Activated T-cell treated with anti-CD3 and anti-CD28 coated beads for 1 hour (primary cell): ENCODE measurements at regions not wholly inside any gene's neighbourhood (a gene's known extent, or its start where the extent isn't known, plus 50 kb on each side); places are given as distances from the start of the nearest gene placed in this dataset.
"Not testable (repeated sequence)": the region's sequence is repeated elsewhere in the genome, so short reads cannot be mapped to it uniquely, and the experiment has no call there.

Source experiments
- DNase-seq: peaks from one replicate; pipeline ENCODE4 v3.0.0-alpha.2; 2020; ENCODE audit warnings: low read depth

DNA sequence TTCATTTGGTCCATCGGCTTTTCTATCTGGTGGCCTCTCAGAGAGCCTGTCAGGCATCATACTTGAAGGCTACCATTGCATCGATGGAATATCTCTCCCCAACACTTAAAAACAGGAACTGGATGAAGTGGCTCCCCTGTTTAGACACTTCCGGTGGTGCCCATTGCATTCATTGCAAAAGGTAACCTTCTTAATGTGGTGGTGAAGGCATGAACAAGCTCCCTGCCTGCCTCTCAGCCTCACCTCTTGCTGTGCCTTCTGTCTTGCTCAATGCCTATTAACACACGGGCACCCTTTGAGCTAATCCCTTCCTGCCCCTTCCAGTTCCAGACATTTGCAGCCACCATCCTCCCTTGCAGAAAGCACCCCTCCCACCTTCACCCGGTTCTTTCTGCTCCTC lies 233.1 kb upstream of the MSX2 start:
- no peak for DNase-seq

DNA sequence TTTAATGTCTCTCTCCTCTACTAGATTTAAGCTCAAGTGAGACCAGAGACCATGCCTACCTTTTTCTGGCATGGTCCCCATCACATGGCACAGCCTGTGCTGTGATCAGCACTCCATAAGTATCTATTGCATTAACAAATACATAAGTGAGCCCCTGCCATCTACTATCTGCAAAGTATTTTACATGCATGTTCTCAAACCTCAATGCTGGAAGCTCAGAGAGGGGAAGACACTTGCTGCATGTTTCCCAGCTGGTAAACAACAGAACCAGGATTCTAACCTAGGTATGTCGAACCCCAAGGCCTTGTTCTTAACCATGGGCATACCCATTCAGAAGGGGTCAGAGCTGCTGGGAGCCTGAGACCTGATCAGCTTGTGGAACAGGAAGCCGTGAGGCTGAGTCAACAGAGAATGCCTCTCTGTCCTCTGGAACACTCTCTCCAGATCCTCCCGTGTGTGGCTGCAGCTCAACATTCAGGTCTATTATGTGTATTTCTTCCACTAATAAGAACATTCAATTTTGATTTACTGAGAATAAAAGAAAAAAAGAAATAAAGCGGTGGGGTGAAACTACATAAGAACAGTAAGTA lies 232.5 kb upstream of the MSX2 start:
- DNase-seq, result no peak

DNA sequence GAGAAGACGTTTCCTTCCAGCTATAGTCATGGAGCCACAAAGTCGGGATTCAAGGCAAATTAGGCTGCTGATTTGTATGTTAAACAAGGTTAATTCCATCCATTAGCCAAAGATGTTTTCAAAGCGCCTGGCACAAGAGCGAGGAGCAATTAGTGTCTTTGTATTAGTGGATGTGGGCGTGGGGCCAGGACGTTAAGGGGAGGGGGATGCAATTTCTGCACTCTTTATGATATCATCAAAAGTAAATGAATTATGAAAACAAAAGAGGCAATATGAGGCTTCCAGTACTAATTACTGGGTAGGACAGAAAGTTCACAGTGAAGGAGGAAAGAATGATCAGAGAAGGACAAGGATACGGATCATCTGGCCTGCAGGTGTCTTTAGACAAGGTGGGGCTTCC lies 230.9 kb upstream of the MSX2 start:
- DNase-seq, result no peak

DNA sequence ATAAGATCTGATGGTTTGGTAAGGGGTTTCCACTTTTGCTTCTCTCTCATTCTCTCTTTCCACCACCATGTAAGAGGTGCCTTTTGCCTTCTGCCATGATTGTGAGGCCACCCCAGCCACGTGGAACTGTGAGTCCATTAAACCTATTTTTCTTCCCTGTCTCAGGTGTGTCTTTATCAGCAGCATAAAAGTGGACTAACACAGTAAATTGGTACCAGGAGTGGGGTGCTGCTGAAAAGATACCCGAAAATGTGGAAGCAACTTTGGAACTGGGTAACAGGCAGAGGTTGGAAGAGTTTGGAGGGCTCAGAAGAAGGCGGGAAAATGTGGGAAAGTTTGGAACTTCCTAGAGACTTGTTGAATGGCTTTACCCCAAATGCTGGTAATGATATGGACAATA lies 226.4 kb upstream of the MSX2 start:
- DNase-seq, result not testable (repeated sequence)

DNA sequence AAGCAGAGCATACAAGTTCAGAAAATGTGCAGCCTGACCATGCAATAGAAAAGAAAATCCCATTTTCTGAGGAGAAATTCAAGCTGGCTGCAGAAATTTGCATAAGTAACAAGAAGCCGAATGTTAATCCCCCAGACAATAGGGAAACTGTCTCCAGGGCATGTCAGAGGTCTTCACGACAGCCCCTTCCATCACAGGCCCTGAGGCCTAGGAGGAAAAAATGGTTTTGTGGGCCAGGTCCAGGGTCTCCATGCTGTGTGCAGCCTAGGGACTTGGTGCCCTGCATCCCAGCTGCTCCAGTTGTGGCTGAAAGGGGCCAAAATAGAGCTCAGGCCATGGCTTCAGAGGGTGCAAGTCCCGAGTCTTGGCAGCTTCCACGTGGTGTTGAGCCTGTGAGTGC lies 225.8 kb upstream of the MSX2 start:
- not testable (repeated sequence) for DNase-seq

DNA sequence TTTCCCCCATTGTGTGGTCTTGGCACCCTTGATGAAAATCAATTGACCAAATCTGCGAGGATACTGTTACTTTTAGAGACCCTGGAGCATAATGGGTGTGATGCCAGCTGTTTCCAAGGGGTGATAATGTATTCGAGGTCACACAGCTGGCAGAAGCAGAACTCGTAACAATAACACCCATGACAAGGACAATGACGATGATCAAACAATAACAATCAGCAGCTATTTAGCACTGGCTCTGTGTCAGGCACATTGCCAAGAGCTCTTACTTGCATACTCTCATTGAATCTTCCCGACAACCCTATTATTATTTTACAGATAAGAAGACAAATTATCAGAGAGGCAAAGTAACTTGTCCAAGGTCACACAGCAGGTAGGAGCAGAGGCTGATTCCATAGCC lies 223.7 kb upstream of the MSX2 start:
- DNase-seq, result no peak

DNA sequence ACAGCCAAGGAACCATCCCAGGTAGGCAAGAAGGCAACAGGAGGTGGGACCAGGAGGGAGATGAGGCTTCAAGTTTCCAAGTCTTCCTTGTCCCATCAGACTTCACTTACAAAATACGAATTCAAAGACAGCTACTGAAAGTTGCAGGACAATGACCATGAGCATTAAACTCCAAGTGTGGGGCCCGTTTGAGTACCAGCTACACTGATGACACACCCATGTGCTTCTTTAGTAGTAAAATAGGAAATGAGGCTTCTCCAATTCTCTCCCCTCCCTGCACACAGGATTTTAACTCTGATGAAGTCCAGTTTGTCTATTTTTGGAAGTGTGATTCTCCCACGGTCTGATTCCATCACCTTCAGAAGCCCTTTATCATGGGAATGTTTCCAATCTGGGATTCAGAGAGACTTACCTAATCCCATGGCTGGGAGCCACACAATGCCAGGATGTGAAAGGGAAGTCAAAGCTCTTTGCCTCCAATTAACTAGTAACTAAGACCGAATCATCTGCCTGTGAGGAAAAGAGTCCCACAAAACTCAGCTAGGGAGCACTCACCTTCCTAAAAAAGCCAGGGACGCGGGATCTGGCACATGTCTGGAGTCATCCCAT lies 222.8 kb upstream of the MSX2 start:
- DNase-seq, result no peak

DNA sequence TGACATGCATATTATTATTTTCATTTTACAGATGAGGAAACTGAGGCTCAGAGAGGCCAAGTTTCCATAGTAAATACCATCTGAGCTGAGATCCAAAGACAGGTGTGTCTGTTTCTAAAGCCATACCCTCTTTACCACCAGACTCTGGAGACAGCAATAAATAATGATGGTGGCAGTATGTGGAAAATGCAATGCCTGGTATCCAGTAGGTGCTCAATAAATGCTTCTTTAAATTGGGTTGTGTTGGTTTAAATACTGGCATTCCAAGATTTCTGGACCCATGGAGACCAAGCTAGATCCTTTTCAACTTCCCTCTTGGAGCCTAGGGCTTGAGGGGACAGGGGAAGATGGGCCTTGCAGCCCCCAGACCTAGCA lies 221.3 kb upstream of the MSX2 start:
- DNase-seq, result no peak

DNA sequence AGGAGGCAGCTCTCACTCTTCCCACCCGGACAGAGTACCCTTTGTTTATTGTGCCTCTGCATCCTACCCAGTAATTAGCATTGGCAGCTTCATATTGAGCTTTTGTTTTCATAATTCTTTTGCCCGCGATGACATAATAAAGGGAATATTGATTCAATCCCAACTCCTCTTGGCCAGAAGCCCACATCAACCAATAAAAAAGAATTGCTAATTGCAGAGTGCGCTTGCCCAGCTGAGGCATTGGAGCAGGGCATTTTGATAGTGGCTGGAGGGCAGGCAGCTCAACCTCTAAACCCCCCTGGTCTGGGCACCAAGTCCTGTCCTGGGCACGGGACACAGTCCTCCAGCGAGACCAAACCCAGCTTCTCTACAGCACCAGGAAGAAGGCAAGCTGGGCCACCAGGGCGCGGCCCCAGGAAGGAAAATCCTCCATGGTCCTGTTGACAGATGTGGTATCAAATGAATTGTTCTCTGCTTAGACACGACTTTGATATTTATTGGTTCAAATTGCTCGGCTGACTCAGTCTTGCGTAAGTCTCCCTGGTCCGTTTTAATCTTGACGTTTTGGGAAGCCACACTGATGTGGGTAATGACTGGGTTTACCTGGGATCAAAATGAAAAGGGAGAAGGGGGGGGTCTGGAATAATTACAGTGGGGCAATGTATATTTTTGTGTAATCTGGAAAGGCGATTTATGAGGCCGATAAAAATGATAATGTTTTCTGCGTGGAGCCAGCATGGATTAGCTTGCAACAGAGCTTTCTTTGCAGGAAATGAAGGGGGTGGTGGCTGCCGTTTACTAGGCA lies 220.7 kb upstream of the MSX2 start:
- DNase-seq, result no peak

DNA sequence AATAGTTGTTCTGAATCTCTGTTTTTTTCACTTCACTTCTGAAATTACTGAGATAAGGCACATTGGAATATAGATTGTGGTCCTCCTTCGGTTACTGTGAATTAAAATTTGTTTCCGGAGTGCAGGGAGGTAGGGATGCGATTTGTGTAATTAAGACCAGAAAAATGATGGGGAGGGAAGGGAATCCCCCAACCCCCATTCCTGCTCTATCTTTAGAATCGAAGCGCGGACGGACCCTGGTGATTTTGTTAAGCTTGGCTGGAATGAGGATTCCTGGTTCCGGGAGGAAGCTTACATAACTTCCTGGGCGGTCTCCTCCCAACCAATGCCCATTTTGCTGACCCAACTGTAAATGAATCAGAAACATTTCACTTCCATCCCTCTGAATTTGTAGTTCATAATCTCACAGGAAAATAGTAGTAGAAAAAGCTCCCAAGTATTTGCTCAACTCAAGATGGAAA lies 220.1 kb upstream of the MSX2 start:
- no peak for DNase-seq

DNA sequence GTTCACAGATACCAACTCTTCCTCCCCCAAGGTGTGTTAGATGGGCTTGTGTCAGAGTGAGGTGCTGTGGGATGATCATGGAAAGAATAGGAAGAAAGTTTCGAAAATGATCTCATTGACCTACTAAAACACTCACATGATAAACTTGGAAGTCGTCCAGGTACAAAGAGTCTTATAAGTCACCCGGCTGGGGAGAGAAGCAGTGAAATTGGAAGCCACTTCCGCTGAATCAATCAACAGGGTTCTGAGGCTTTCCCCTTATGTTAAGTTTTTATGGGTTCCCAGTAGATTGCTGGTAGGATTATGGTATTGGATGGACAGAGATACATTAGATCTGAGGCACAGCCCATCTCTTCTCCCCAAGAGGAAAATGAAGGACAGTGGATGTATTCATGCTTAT lies 218.8 kb upstream of the MSX2 start:
- no peak for DNase-seq

DNA sequence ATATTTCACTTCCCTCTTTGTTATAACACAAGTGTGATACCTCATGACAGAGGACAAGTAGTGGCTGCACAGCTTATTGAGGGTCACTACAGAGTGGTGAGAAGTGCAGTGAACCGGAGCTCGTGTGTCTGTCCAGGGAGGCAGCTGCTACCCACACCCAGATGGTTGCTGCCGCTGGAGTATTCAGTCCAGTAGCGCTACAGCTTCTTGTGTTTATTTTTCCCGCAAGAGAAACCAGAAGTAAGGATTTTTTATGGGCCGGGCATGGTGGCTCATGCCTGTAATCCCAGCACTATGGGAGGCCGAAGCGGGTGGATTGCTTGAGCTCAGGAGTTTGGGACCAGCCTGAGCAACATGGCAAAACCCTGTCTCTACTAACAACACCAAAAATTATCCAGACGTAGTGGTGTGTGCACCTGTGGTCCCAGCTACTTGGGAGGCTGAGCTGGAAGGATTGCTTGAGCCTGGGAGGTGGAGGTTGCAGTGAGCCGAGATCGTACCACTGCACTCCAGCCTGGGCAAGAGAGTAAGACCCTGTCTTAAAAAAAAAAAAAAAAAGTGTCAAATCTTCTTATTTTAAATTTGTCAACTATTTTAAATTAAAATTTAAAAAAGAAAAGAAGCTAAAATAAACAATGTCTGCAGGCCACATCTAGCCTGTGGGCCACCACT lies 213.5 kb upstream of the MSX2 start:
- DNase-seq, result not testable (repeated sequence)

DNA sequence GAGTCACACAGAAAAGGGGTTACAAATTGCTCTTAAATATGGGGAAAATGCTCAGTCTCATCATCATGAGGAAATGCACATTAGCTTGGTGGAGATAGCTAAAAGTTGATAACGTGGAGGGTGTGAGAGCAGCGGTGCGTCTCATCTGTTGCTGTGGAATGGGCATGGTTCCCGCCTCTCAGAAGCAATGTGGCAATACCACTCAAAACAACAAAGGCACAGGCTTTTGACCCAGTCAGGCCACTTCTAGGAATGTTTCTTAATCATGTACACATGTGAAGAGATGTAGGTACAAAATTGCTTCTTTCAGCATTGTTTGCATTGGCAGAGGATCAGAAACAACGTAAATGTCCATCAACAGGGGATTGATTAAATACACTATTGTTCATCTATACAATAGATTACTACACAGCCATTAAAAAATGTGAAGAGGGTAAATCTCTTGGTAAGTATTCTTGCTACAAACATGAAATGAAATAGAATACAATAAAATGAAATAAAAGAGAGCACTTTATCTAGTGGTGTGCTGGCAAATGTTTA lies 212.6 kb upstream of the MSX2 start:
- no peak for DNase-seq

DNA sequence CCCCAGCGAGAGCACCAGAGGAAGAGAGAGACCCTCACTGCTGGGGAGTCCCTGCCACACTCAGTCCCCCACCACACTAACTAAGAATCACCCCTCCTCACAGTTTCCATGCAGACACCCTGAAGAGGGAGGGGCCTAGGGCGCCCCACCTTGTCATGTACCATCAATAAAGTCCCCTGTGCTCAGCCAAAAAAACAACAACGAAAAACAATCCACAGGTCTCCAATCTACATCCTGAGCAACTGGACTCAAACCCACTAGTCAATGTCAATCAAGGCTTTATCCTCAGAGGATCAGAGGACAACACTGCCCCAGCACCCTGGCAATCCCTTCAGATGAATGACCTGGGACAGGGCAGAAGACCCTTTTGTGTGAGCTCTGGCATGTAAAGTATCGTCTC lies 210.1 kb upstream of the MSX2 start:
- no peak for DNase-seq

DNA sequence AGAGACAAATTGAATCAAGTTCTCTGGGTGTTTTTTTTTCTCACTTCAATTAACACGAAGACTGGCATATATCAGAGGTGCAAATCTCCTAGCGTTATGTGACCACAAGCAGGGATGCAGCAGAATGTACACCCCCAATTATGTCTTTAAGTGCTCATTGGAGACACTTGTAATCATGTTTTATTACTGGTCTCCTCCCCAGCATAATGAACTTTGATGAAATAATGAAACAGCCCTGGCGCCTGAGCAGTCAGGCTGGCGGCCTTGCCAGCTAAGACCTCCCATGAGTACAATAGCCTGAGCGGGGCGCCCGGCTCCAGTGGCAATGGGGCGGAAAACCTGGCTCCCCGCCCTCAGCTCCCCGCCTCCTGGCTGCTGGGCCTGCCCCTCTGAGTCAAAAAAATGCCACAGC lies 209.4 kb upstream of the MSX2 start:
- DNase-seq, result no peak

DNA sequence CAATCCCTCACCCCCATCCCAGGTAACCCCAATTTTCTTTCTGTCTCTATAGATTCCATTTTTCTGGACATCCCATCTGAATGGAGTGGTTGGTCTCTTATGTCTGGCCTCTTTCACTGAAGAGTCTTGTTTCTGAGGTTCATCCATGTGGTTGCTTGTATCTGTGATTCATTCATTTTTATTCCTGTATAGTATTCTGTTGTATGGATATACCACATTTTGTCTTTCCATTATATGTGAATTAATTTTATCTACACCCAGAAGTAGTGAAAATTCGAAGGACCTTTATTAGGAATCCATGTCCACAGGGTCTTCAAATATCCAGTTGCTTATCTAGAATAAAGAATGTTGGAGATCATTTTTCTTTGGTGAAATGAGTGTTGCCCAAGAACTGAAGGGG lies 207.6 kb upstream of the MSX2 start:
- no peak for DNase-seq

DNA sequence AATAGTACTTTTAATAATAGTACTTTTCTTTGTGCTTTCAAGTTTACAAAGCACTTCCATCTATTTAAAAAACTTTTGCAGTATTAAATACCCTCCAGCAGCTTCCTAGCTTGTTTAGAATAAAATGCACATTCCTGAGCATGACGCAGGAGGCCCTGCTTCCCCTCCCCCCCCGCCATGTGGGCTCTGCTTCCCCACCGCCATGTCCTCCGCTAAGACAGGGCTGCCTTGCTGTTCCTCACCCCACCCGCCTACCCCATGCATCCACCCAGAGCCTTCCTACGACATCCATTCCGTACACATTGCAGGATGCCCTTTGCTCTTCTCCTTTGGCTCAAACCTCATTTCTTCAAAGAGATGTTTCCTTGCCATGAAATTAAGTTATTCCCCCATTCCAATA lies 205.9 kb upstream of the MSX2 start:
- DNase-seq, result no peak

DNA sequence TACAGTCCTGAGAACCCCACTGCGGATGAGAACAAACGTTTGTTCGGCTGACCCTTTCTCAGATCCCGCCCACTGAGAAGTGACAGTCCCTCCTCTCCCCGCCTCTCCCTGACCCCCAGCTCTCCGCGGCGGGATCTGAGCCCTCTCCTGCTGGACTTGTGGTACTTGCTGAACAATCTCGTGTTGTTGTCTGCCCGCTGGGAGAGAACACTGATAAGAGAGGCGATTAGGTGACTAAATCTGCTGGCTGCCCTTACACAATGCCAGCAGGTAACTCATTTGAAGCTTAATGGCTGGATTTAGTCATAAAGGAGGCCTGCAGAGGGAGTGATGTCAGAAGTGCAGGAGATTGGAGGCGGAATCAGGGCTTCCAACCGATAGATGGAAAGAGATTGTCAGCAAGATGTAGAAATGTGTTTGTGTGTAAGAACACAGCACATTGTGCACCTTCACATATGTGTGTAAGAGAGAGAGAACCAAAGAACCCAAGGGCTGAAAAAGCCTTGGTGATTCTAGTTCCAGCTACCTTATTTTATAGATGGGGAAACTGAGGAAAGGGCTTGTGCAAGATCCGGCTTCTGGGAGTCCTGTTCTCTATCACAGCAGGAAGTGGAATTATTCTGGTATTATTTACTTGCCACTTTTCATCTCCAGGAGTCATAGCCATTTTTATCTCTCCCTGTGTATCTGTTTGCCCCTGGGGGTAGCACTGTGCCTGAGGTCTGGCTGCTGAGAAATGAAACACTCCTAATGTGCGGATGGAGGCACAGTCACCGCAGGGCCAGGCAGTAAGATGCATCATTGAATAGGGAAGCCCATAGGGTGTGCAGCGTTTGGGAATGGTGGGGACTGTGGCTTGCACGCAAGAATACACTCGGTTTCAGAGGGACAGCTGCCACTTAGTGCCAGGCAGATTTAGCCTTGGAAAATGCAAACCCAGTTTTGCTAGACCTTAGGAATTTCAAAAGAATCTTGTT lies 203.7 kb upstream of the MSX2 start:
- no peak for DNase-seq

DNA sequence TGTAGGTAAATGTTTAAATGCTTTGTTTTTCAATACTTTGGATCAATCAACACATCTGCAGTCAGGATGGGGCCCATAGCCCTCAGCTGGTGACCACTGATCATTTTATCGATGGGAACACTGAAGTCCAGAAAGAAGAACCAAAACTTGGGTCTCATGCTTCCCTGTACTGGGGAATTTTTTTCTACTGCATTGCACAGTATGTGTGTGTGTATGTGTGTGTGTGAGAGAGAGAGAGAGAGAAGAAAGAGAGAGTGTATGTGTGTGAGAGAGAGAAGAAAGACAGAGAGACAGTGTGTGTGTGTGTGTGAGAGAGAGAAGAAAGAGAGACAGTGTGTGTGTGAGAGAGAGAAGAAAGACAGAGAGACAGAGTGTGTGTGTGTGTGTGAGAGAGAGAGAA lies 202.9 kb upstream of the MSX2 start:
- no peak for DNase-seq

DNA sequence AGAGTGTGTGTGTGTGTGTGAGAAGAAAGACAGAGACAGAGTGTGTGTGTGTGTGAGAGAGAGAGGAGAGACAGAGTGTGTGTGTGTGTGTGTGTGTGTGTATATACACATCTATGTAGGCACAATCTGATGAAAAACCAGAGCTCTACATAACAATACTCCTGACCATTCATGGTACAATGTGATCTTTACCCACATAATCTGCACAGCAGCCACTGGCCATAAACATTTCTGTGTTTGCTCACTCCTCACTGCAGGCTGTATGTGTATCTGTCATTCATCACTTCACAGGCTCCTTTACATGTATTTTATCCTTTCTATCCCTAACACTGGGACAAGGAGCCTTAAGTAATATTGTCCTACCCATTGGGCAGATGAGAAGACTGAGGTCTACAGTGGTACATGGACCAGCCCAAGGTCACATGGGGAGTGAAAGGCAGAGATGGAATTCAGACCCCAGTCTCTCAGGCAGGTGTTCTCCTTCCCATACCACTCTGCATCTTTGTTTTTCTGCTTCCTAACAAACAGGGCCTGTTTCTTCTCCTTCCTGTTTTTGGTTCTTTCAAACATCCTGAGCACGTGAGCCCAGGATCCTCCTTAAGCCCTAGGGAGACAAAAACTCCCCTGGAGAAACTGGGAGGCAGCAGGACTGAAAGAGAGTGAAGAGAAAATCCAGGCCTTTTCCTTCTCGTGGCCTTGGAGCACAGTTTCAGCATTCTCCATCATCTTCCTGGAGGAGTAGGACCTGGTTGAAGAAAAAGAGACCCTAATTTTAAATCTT lies 201.7 kb upstream of the MSX2 start:
- DNase-seq, result no peak
